NOMO-1 treated with DMSO at 0.1 percent for 48 hours (cell line): ENCODE measurements at regions not wholly inside any gene's neighbourhood (a gene's known extent, or its start where the extent isn't known, plus 50 kb on each side); places are given as distances from the start of the nearest gene placed in this dataset.
"Not testable (repeated sequence)": the region's sequence is repeated elsewhere in the genome, so short reads cannot be mapped to it uniquely, and the experiment has no call there.

Source experiments
- DNase-seq: peaks from one replicate; lab custom pipeline; 2025; ENCODE audit not compliant: unreplicated experiment; lab: John Stamatoyannopoulos, UW

- no peak for DNase-seq
These were observed 268.5 kb upstream of the NPSR1 start for GRCh38 chr7:34389332-34390078.

GRCh38 chr7:34390103-34390502, 267.9 kb upstream of the NPSR1 start:
- no peak for DNase-seq

GRCh38 chr7:34392972-34393371, 265.0 kb upstream of the NPSR1 start:
- no peak for DNase-seq

GRCh38 chr7:34396437-34397064, 261.5 kb upstream of the NPSR1 start:
- peak; percentile 77 for DNase-seq

GRCh38 chr7:34401776-34402175, 256.2 kb upstream of the NPSR1 start:
- DNase-seq: no peak

GRCh38 chr7:34406848-34407530, 251.0 kb upstream of the NPSR1 start:
- DNase-seq: no peak

- DNase-seq: no peak
These were observed 250.4 kb upstream of the NPSR1 start for GRCh38 chr7:34407586-34407985.

- no peak for DNase-seq
These were observed 240.2 kb upstream of the NPSR1 start for GRCh38 chr7:34417781-34418180.

- peak; percentile 48 for DNase-seq
These were observed 236.5 kb upstream of the NPSR1 start for GRCh38 chr7:34421526-34421925.

GRCh38 chr7:34425194-34425593, 232.8 kb upstream of the NPSR1 start:
- no peak for DNase-seq

- no peak for DNase-seq
These were observed 232.2 kb upstream of the NPSR1 start for GRCh38 chr7:34425631-34426384.

GRCh38 chr7:34430456-34430855, 227.6 kb upstream of the NPSR1 start:
- DNase-seq: peak; percentile 32

- DNase-seq: peak; percentile 44
These were observed 219.6 kb upstream of the NPSR1 start for GRCh38 chr7:34438436-34438835.

- DNase-seq: no peak
These were observed 212.4 kb upstream of the NPSR1 start for GRCh38 chr7:34445653-34446052.

- DNase-seq: not testable (repeated sequence)
These were observed 209.5 kb upstream of the NPSR1 start for GRCh38 chr7:34448531-34448930.

GRCh38 chr7:34449765-34450164, 208.3 kb upstream of the NPSR1 start:
- no peak for DNase-seq

- no peak for DNase-seq
These were observed 206.8 kb upstream of the NPSR1 start for GRCh38 chr7:34451183-34451582.

- DNase-seq: peak; percentile 35
These were observed 206.1 kb upstream of the NPSR1 start for GRCh38 chr7:34451923-34452322.

- DNase-seq: no peak
These were observed 205.7 kb upstream of the NPSR1 start for GRCh38 chr7:34452363-34452762.

- DNase-seq: no peak
These were observed 204.9 kb upstream of the NPSR1 start for GRCh38 chr7:34453150-34453549.

GRCh38 chr7:34454381-34454780, 203.6 kb upstream of the NPSR1 start:
- no peak for DNase-seq
